GM23248 (cell line): ENCODE measurements at regions not wholly inside any gene's neighbourhood (a gene's known extent, or its start where the extent isn't known, plus 50 kb on each side); places are given as distances from the start of the nearest gene placed in this dataset.

ENCODE experiments used
- EZH2 ChIP-seq: fragments of 200-600 bp; sonication (generic); IDR thresholded peaks from 2 replicates; pipeline ENCODE4 v1.6.1; 2018; ENCODE audit warnings: antibody characterized with exemption, mild to moderate bottlenecking; ENCODE audit not compliant: insufficient read depth, poor library complexity, severe bottlenecking
- EZH2phosphoT487 ChIP-seq: fragments of 200-600 bp; sonication (generic); IDR thresholded peaks from 2 replicates; pipeline ENCODE4 v1.6.1; 2018; ENCODE audit warnings: antibody characterized with exemption, moderate library complexity, mild to moderate bottlenecking, low read depth; ENCODE audit not compliant: insufficient read depth

DNA sequence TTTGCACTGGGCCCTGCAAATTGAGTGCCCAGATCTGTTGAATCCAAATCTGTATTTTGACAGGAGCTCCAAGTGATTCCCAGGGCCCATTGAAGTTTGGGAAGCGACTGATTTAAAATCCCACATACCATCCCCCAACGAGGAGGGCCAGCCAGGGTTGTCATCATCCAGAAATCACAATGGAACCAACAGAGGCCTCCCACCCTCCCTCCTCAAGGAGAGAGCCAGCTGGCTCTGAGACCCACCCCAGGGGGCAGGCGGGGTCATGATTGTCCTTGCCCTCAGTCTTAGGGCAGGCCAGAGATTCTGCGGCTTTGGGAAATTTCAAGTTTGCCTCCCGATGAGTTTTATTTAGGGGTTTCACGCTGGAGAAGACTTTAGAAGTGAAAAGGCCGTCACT, 358.2 kb downstream of the MN1 start:
- TF ChIP-seq EZH2phosphoT487 (no peak), EZH2 (no peak)
